Activated naive CD8-positive, alpha-beta T cell treated with anti-CD3 and anti-CD28 coated beads for 36 hours (primary cell): ENCODE measurements at regions not wholly inside any gene's neighbourhood (a gene's known extent, or its start where the extent isn't known, plus 50 kb on each side); places are given as distances from the start of the nearest gene placed in this dataset.
"Not testable (repeated sequence)": the region's sequence is repeated elsewhere in the genome, so short reads cannot be mapped to it uniquely, and the experiment has no call there.

Experiments used
- DNase-seq: peaks from one replicate; pipeline ENCODE4 v3.0.0; 2021
- H3K27ac Mint-ChIP-seq: one replicate; pipeline ENCODE4 v1.8.0; 2022; ENCODE audit warnings: mild to moderate bottlenecking, moderate library complexity, mixed read lengths
- H3K27me3 Mint-ChIP-seq: one replicate; pipeline ENCODE4 v1.8.0; 2022; ENCODE audit warnings: mild to moderate bottlenecking, mixed read lengths
- H3K36me3 Mint-ChIP-seq: one replicate; pipeline ENCODE4 v1.8.0; 2021; ENCODE audit warnings: mild to moderate bottlenecking, mixed read lengths
- H3K4me1 Mint-ChIP-seq: one replicate; pipeline ENCODE4 v1.8.0; 2021; ENCODE audit warnings: mixed read lengths
- H3K4me3 Mint-ChIP-seq: one replicate; pipeline ENCODE4 v1.8.0; 2022; ENCODE audit warnings: mild to moderate bottlenecking, moderate library complexity, mixed read lengths
- H3K9me3 Mint-ChIP-seq: one replicate; pipeline ENCODE4 v1.8.0; 2022; ENCODE audit warnings: mixed read lengths

GRCh38 chr2:130261970-130262760 is 63.9 kb upstream of the TUBA3E start:
- no peak overlapping the region for H3K27ac Mint-ChIP-seq
- no peak overlapping the region for H3K4me3 Mint-ChIP-seq
- DNase-seq = no peak
- no peaks in the 10 kb centered on the region for H3K4me1 Mint-ChIP-seq
- no peaks in the 10 kb centered on the region for H3K36me3 Mint-ChIP-seq
- no peaks in the 10 kb centered on the region for H3K9me3 Mint-ChIP-seq
- peaks cover 22% of the 10 kb centered on the region for H3K27me3 Mint-ChIP-seq

- no peak overlapping the region for H3K4me3 Mint-ChIP-seq
- H3K9me3 Mint-ChIP-seq = no peaks in the 10 kb centered on the region
- peaks cover 22% of the 10 kb centered on the region for H3K27me3 Mint-ChIP-seq
- no peaks in the 10 kb centered on the region for H3K36me3 Mint-ChIP-seq
- H3K27ac Mint-ChIP-seq = no peak overlapping the region
- DNase-seq = no peak
- no peaks in the 10 kb centered on the region for H3K4me1 Mint-ChIP-seq
Observed at GRCh38 chr2:130261099-130261498, 62.9 kb upstream of the TUBA3E start.

DNA sequence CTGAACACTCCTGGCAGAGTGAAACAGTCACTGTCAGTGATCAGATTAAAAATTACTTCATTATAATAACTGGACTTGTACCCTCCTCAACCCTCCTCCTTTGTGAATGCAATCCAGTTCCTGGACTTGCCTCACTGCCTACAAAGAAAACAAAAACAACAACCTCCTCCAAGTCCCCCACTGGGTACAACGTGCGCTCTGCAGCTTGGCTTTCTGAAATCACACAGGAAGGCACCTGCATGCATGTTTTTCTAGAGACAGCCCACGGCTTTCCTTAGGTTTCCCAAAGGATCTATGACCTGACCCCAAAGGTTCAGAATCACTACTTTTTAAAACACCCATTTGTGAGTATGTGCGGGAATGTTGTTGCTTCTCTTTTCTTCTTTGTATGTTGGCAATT is 61.4 kb upstream of the TUBA3E start:
- Mint-ChIP-seq H3K4me3 (no peak overlapping the region), H3K4me1 (no peaks in the 10 kb centered on the region), H3K36me3 (no peaks in the 10 kb centered on the region), H3K27ac (no peak overlapping the region), H3K9me3 (no peaks in the 10 kb centered on the region), H3K27me3 (peaks cover 29% of the 10 kb centered on the region)
- no peak for DNase-seq

DNA sequence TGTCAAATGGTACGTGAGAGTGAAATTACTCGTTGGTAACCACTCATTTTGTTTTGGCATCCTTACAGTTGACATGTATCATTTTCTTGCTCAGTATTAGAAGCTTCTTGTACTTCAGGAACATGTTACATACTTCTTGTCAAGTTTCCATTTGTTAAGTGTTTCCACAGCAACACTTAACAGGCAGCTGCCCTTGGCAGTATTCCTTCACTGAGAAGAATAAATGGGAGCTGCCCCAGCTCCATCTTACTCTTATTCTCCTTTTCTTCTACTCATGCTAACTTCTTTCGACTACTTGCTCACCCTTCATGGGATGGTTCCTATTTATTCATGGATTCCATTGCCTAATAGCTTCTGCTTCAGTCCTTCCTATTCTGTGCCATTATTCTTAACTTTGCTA is 60.1 kb upstream of the TUBA3E start:
- H3K27ac Mint-ChIP-seq = no peak overlapping the region
- no peaks in the 10 kb centered on the region for H3K4me1 Mint-ChIP-seq
- H3K36me3 Mint-ChIP-seq = no peaks in the 10 kb centered on the region
- DNase-seq = no peak
- H3K9me3 Mint-ChIP-seq = no peaks in the 10 kb centered on the region
- H3K4me3 Mint-ChIP-seq = no peak overlapping the region
- H3K27me3 Mint-ChIP-seq = peaks cover 33% of the 10 kb centered on the region

GRCh38 chr2:130252880-130253645 is 54.8 kb upstream of the TUBA3E start:
- no peak for DNase-seq
- no peaks in the 10 kb centered on the region for H3K4me1 Mint-ChIP-seq
- no peak overlapping the region for H3K27ac Mint-ChIP-seq
- no peaks in the 10 kb centered on the region for H3K36me3 Mint-ChIP-seq
- H3K9me3 Mint-ChIP-seq = no peaks in the 10 kb centered on the region
- peaks cover 65% of the 10 kb centered on the region for H3K27me3 Mint-ChIP-seq
- no peak overlapping the region for H3K4me3 Mint-ChIP-seq

- H3K27ac Mint-ChIP-seq = no peak overlapping the region
- H3K36me3 Mint-ChIP-seq = no peaks in the 10 kb centered on the region
- no peaks in the 10 kb centered on the region for H3K9me3 Mint-ChIP-seq
- H3K4me1 Mint-ChIP-seq = no peaks in the 10 kb centered on the region
- H3K27me3 Mint-ChIP-seq = peaks cover 61% of the 10 kb centered on the region
- H3K4me3 Mint-ChIP-seq = no peak overlapping the region
- no peak for DNase-seq
Observed at GRCh38 chr2:130251873-130252620, 53.8 kb upstream of the TUBA3E start.

GRCh38 chr2:130251535-130251872 is 53.3 kb upstream of the TUBA3E start:
- no peaks in the 10 kb centered on the region for H3K9me3 Mint-ChIP-seq
- H3K4me1 Mint-ChIP-seq = no peaks in the 10 kb centered on the region
- H3K36me3 Mint-ChIP-seq = no peaks in the 10 kb centered on the region
- peaks cover 66% of the 10 kb centered on the region for H3K27me3 Mint-ChIP-seq
- H3K27ac Mint-ChIP-seq = no peak overlapping the region
- DNase-seq = no peak
- no peak overlapping the region for H3K4me3 Mint-ChIP-seq

DNA sequence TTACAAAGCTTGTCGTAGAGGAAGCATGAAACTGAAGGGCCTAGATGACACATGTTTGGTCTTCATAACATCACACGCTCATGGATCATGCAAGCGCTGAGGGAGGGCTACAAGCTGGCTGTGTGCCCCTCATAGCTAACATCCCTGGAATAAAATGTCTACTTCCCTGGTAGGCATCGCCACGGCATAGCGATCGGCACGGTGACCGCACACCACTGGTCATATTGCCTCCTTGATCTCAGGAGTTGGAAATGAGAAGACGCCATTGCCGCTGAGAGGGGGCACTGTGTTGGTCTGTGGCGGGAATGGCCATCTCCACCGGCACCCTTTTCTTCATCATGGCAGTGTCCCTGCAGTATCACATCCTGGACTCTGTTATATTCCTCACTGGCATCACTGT is 50.1 kb upstream of the TUBA3E start:
- H3K4me1 Mint-ChIP-seq, H3K36me3 Mint-ChIP-seq, DNase-seq, H3K4me3 Mint-ChIP-seq, H3K27ac Mint-ChIP-seq, H3K9me3 Mint-ChIP-seq: not testable (repeated sequence)
- peaks cover 59% of the 10 kb centered on the region for H3K27me3 Mint-ChIP-seq
